Nephron (organoid): ENCODE measurements at regions not wholly inside any gene's neighbourhood (a gene's known extent, or its start where the extent isn't known, plus 50 kb on each side); places are given as distances from the start of the nearest gene placed in this dataset.
A peak's percentile ranks its signal among the peaks of the same experiment; 100 is the strongest.
"Not testable (repeated sequence)": the region's sequence is repeated elsewhere in the genome, so short reads cannot be mapped to it uniquely, and the experiment has no call there.

Source experiments
- H3K27ac Mint-ChIP-seq, 3 experiments: 2 replicates each; pipeline ENCODE4 v1.8.0; 2020; ENCODE audit warnings: mixed read lengths in 3 of 3, mild to moderate bottlenecking in 2 of 3, moderate library complexity in 1 of 3
- H3K27me3 Mint-ChIP-seq: 2 replicates; pipeline ENCODE4 v1.8.0; 2021; ENCODE audit warnings: low read depth, mild to moderate bottlenecking, moderate library complexity, mixed read lengths
- H3K36me3 Mint-ChIP-seq: 2 replicates; pipeline ENCODE4 v1.8.0; 2020; ENCODE audit warnings: low read depth, mixed read lengths
- H3K4me1 Mint-ChIP-seq: 2 replicates; pipeline ENCODE4 v1.8.0; 2020; ENCODE audit warnings: mixed read lengths
- H3K4me3 Mint-ChIP-seq, 3 experiments: 2 replicates each; pipeline ENCODE4 v1.8.0; 2020; ENCODE audit warnings: mild to moderate bottlenecking in 3 of 3, mixed read lengths in 3 of 3, moderate library complexity in 2 of 3
- H3K9me3 Mint-ChIP-seq: 2 replicates; pipeline ENCODE4 v1.8.0; 2020; ENCODE audit warnings: mixed read lengths
- CTCF ChIP-seq, 3 experiments: fragments of 200-600 bp; sonication (generic); IDR thresholded peaks; one replicate each; pipeline ENCODE4 v1.5.0; 2021; ENCODE audit warnings: antibody characterized with exemption in 3 of 3; ENCODE audit not compliant: unreplicated experiment in 3 of 3

GRCh38 chr1:232317350-232317749, 312.6 kb downstream of the SIPA1L2 start:
- peaks cover 20% of the 10 kb centered on the region for H3K4me1 Mint-ChIP-seq
- peaks cover 4% of the 10 kb centered on the region for H3K36me3 Mint-ChIP-seq
- peaks cover 5% of the 10 kb centered on the region for H3K27me3 Mint-ChIP-seq
- peak overlapping the region; percentile 66 to 72 (median 67) for H3K27ac Mint-ChIP-seq
- TF ChIP-seq CTCF (IDR thresholded peaks at IDR 0.05; ENCODE audit: unreplicated experiment in 3 of 3), result no peak
- H3K9me3 Mint-ChIP-seq, result peaks cover 13% of the 10 kb centered on the region
- no peak overlapping the region for H3K4me3 Mint-ChIP-seq

- Mint-ChIP-seq H3K27me3 (peaks cover 7% of the 10 kb centered on the region), H3K27ac (peak overlapping the region in 2 of 3 experiments; percentile 67 to 72), H3K36me3 (peaks cover 4% of the 10 kb centered on the region), H3K4me3 (no peak overlapping the region), H3K4me1 (peaks cover 20% of the 10 kb centered on the region), H3K9me3 (peaks cover 18% of the 10 kb centered on the region)
- no peak for TF ChIP-seq CTCF (IDR thresholded peaks at IDR 0.05; ENCODE audit: unreplicated experiment in 3 of 3)
Measured at GRCh38 chr1:232316864-232317263, 313.1 kb downstream of the SIPA1L2 start.

GRCh38 chr1:232313876-232314275, 316.1 kb downstream of the SIPA1L2 start:
- H3K4me3 Mint-ChIP-seq, H3K4me1 Mint-ChIP-seq, H3K27me3 Mint-ChIP-seq, H3K36me3 Mint-ChIP-seq, H3K27ac Mint-ChIP-seq: not testable (repeated sequence)
- peaks cover 18% of the 10 kb centered on the region for H3K9me3 Mint-ChIP-seq

- Mint-ChIP-seq H3K9me3 (peaks cover 18% of the 10 kb centered on the region), H3K36me3 (peaks cover 4% of the 10 kb centered on the region), H3K4me3 (no peak overlapping the region), H3K27ac (no peak overlapping the region), H3K4me1 (peaks cover 23% of the 10 kb centered on the region), H3K27me3 (peaks cover 3% of the 10 kb centered on the region)
- no peak for TF ChIP-seq CTCF (IDR thresholded peaks at IDR 0.05; ENCODE audit: unreplicated experiment in 3 of 3)
Measured at GRCh38 chr1:232310541-232310940, 319.4 kb downstream of the SIPA1L2 start.

- H3K36me3 Mint-ChIP-seq, result peaks cover 4% of the 10 kb centered on the region
- TF ChIP-seq CTCF (IDR thresholded peaks at IDR 0.05; ENCODE audit: unreplicated experiment in 3 of 3), result no peak
- H3K9me3 Mint-ChIP-seq, result peaks cover 15% of the 10 kb centered on the region
- H3K4me3 Mint-ChIP-seq, result no peak overlapping the region
- peaks cover 27% of the 10 kb centered on the region for H3K4me1 Mint-ChIP-seq
- peaks cover 3% of the 10 kb centered on the region for H3K27me3 Mint-ChIP-seq
- peak overlapping the region in 1 of 3 experiments; percentile 27 for H3K27ac Mint-ChIP-seq
Measured at GRCh38 chr1:232308616-232309015, 321.3 kb downstream of the SIPA1L2 start.

GRCh38 chr1:232307296-232308017, 322.5 kb downstream of the SIPA1L2 start:
- Mint-ChIP-seq H3K27me3 (peaks cover 3% of the 10 kb centered on the region), H3K27ac (peak overlapping the region; percentile 34 to 78 (median 55)), H3K4me1 (peaks cover 29% of the 10 kb centered on the region), H3K9me3 (peaks cover 6% of the 10 kb centered on the region), H3K4me3 (no peak overlapping the region), H3K36me3 (no peaks in the 10 kb centered on the region)
- no peak for TF ChIP-seq CTCF (IDR thresholded peaks at IDR 0.05; ENCODE audit: unreplicated experiment in 3 of 3)
